ENCODE measurements at regions not wholly inside any gene's neighbourhood (a gene's known extent, or its start where the extent isn't known, plus 50 kb on each side); places are given as distances from the start of the nearest gene placed in this dataset.

DNA sequence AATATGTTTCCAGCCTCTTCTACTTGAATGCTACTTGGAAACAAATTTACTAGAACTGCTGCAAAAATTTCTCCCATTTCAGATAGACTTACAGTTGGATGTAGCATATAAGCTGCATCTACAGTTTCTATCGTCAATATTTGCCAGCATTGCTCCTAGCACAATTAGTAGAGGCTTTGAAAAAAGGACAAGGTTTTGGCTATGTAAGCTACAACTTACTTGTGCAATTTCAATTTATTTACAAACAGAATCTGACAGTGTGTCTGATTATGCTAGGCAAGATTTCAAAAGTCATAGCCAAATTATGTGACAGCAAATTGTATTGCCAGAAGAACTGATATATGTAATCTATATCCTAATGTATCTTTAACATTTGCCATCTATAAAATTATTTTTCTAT lies 628.4 kb upstream of the FAM174A start:
- TF ChIP-seq CTCF (IDR thresholded peaks at IDR 0.05) = no peak
- TF ChIP-seq EZH2 (IDR thresholded peaks at IDR 0.05; ENCODE audit: borderline replicate concordance, insufficient read depth, low read depth, low read length, poor library complexity, severe bottlenecking) = no peak

Data from B cell (primary cell).